Stimulated activated CD4-positive, alpha-beta T cell treated with anti-CD3 and anti-CD28 coated beads, TNF-alpha, amount 100 ng/mL, for 48 hours (primary cell): ENCODE measurements at regions not wholly inside any gene's neighbourhood (a gene's known extent, or its start where the extent isn't known, plus 50 kb on each side); places are given as distances from the start of the nearest gene placed in this dataset.

Experiments used
- DNase-seq, 3 donors: peaks; one replicate each; pipeline ENCODE4 v3.0.0-alpha.2; 2020; ENCODE audit warnings: low read depth in 3 of 3

- no peak for DNase-seq
Observed at GRCh38 chr2:215691346-215691745, 255.5 kb upstream of the FN1 start.

GRCh38 chr2:215687149-215688031 lies 251.5 kb upstream of the FN1 start:
- no peak for DNase-seq

GRCh38 chr2:215685238-215685990 lies 249.5 kb upstream of the FN1 start:
- no peak for DNase-seq

- no peak for DNase-seq
Observed at GRCh38 chr2:215684448-215685237, 248.8 kb upstream of the FN1 start.

- no peak for DNase-seq
Observed at GRCh38 chr2:215683295-215683694, 247.4 kb upstream of the FN1 start.

GRCh38 chr2:215681799-215682596 lies 246.1 kb upstream of the FN1 start:
- no peak for DNase-seq

- peak in 2 of 3 donors; percentile 4 to 34 for DNase-seq
Observed at GRCh38 chr2:215680605-215681598, 245.0 kb upstream of the FN1 start.

- DNase-seq = no peak
Observed at GRCh38 chr2:215678094-215678493, 242.2 kb upstream of the FN1 start.

- no peak for DNase-seq
Observed at GRCh38 chr2:215677481-215677880, 241.6 kb upstream of the FN1 start.

- DNase-seq = no peak
Observed at GRCh38 chr2:215672406-215672805, 236.5 kb upstream of the FN1 start.

- DNase-seq = no peak
Observed at GRCh38 chr2:215671691-215672090, 235.8 kb upstream of the FN1 start.

GRCh38 chr2:215671244-215671643 lies 235.4 kb upstream of the FN1 start:
- no peak for DNase-seq

- DNase-seq = no peak
Observed at GRCh38 chr2:215670396-215670795, 234.5 kb upstream of the FN1 start.

GRCh38 chr2:215668378-215668775 lies 232.5 kb upstream of the FN1 start:
- no peak for DNase-seq

- no peak for DNase-seq
Observed at GRCh38 chr2:215667585-215668377, 231.9 kb upstream of the FN1 start.

- no peak for DNase-seq
Observed at GRCh38 chr2:215664847-215665525, 229.1 kb upstream of the FN1 start.

GRCh38 chr2:215662715-215663114 lies 226.8 kb upstream of the FN1 start:
- no peak for DNase-seq

- DNase-seq = no peak
Observed at GRCh38 chr2:215660687-215661086, 224.8 kb upstream of the FN1 start.

- no peak for DNase-seq
Observed at GRCh38 chr2:215659650-215660049, 223.8 kb upstream of the FN1 start.
